ENCODE measurements at regions not wholly inside any gene's neighbourhood (a gene's known extent, or its start where the extent isn't known, plus 50 kb on each side); places are given as distances from the start of the nearest gene placed in this dataset.

DNA sequence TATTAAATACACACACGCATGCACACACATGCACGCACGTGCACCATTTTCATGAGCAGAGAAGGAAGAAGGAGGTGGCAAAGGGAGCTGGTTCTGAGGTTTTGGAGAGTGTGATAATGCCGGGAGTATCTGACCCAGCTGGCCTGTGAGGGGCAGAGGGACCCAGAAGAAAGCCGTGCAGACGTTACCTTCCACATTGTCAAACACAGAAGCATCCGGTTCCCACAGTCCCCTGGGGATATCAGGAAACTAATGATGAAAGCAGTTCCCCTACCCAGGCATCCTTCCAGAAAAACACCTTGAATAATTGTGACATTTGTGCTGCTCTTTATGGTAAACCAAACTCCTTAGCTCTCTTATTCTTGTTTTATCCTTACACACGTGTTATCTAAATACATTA is 85.7 kb upstream of the FAM180A start:
- no peak overlapping the region for H3K4me3 ChIP-seq (ENCODE audit: low read depth, low read length)
- ChIA-PET POLR2A (no interaction called here), CTCF (no interaction called here)
- intact Hi-C loops (cut with micrococcal nuclease; ENCODE audit: unreplicated experiment), result no loop called here
- TF ChIP-seq, protein P1, sequence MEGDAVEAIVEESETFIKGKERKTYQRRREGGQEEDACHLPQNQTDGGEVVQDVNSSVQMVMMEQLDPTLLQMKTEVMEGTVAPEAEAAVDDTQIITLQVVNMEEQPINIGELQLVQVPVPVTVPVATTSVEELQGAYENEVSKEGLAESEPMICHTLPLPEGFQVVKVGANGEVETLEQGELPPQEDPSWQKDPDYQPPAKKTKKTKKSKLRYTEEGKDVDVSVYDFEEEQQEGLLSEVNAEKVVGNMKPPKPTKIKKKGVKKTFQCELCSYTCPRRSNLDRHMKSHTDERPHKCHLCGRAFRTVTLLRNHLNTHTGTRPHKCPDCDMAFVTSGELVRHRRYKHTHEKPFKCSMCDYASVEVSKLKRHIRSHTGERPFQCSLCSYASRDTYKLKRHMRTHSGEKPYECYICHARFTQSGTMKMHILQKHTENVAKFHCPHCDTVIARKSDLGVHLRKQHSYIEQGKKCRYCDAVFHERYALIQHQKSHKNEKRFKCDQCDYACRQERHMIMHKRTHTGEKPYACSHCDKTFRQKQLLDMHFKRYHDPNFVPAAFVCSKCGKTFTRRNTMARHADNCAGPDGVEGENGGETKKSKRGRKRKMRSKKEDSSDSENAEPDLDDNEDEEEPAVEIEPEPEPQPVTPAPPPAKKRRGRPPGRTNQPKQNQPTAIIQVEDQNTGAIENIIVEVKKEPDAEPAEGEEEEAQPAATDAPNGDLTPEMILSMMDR (IDR thresholded peaks at IDR 0.05; ENCODE audit: insufficient read depth in 1 of 2, low read depth in 1 of 2, low read length in 1 of 2, severe bottlenecking in 1 of 2, unreplicated experiment in 1 of 2), result no peak
- no peak for DNase-seq
- no TSS peak for BruUV-seq (replicated peaks)
- Mint-ChIP-seq H3K4me3 (ENCODE audit: unreplicated experiment) (no peak overlapping the region), H3K27ac (ENCODE audit: unreplicated experiment) (peak overlapping the region; percentile 3), H3K27me3 (ENCODE audit: insufficient read depth, unreplicated experiment) (peaks cover 2% of the 10 kb centered on the region), H3K9me3 (ENCODE audit: unreplicated experiment) (no peaks in the 10 kb centered on the region), H3K36me3 (ENCODE audit: insufficient read depth, unreplicated experiment) (no peaks in the 10 kb centered on the region), H3K4me1 (ENCODE audit: low read depth, unreplicated experiment) (peaks cover 16% of the 10 kb centered on the region)
- peaks cover 8% of the 10 kb centered on the region for H3K4me1 ChIP-seq
- no peaks in the 10 kb centered on the region for H3K9me3 ChIP-seq
- no peaks in the 10 kb centered on the region for H3K36me3 ChIP-seq (ENCODE audit: control insufficient read depth, insufficient read depth, low read length)
- H3K27me3 ChIP-seq (replicated peaks; ENCODE audit: control insufficient read depth, insufficient read depth, low read length), result no peaks in the 10 kb centered on the region

DNA sequence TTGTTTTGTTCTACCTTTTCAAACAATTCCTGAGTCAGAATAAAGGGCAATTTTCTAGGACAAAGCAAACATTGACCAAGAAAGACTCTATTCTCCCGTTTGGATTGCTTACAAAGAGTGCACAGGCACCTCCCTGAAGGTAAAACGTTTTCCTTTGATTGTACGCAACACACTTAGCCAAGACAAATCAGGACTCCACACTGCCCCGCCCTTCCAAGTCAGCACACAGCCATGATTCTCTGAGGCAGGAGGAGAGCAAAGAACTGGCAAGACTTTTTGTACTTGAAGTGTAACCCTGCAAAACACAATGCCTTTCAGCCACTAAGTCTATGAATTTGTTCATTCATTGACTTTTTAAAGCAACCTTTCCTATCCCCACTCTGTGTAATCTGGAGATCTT is 85.0 kb upstream of the FAM180A start:
- Mint-ChIP-seq H3K9me3 (ENCODE audit: unreplicated experiment) (no peaks in the 10 kb centered on the region), H3K27me3 (ENCODE audit: insufficient read depth, unreplicated experiment) (peaks cover 2% of the 10 kb centered on the region), H3K36me3 (ENCODE audit: insufficient read depth, unreplicated experiment) (no peaks in the 10 kb centered on the region), H3K4me1 (ENCODE audit: low read depth, unreplicated experiment) (peaks cover 16% of the 10 kb centered on the region), H3K4me3 (ENCODE audit: unreplicated experiment) (no peak overlapping the region), H3K27ac (ENCODE audit: unreplicated experiment) (peak overlapping the region; percentile 3)
- no TSS peak for BruUV-seq (replicated peaks)
- ChIA-PET POLR2A (no interaction called here), CTCF (no interaction called here)
- intact Hi-C loops (cut with micrococcal nuclease; ENCODE audit: unreplicated experiment), result no loop called here
- peak in 1 of 2 experiments; percentile 9 for DNase-seq
- Histone ChIP-seq H3K9me3 (no peaks in the 10 kb centered on the region), H3K36me3 (ENCODE audit: control insufficient read depth, insufficient read depth, low read length) (no peaks in the 10 kb centered on the region), H3K4me3 (ENCODE audit: low read depth, low read length) (no peak overlapping the region), H3K4me1 (peaks cover 8% of the 10 kb centered on the region), H3K27me3 (replicated peaks; ENCODE audit: control insufficient read depth, insufficient read depth, low read length) (no peaks in the 10 kb centered on the region)
- TF ChIP-seq, protein P1 (IDR thresholded peaks at IDR 0.05; ENCODE audit: insufficient read depth in 1 of 2, low read depth in 1 of 2, low read length in 1 of 2, severe bottlenecking in 1 of 2, unreplicated experiment in 1 of 2), result no peak

DNA sequence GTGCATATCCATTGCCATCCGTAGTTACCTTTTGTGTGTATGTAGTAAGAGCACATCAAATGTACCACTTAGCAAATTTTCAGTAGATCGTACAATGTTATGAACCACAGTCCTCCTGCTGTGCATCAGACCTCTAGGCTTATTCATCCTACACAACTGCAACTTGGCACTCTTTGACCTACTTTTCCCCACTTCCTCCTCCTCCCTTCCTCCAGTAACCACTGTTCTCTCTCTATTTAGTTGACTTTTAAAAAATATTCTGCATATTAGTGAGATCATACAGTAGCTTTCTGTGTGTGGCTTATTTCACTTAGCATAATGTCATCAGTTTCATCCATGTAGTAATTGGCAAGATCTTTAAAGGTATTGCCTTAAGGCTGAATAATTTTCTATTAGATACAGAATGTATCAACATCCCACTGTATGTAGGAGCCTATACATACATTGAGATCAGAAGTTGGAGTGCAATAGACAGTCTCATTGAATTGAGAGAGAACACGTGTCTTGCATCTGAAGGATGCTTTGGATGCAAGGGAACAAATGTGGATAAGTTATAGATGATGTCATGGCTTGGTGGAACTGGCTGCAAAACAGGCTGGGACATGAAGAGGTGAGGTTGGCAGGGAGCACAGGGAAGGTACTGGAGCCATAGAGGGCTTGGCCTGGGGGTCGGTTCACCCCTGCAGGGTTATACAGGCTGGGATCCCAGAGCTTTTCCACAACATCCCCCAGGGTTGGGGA is 83.0 kb upstream of the FAM180A start:
- no peak overlapping the region for H3K4me3 Mint-ChIP-seq (ENCODE audit: unreplicated experiment)
- intact Hi-C loops (cut with micrococcal nuclease; ENCODE audit: unreplicated experiment), result no loop called here
- H3K27ac Mint-ChIP-seq (ENCODE audit: unreplicated experiment), result no peak overlapping the region
- peaks cover 27% of the 10 kb centered on the region for H3K4me1 Mint-ChIP-seq (ENCODE audit: low read depth, unreplicated experiment)
- ChIA-PET POLR2A (no interaction called here), CTCF (no interaction called here)
- BruUV-seq (replicated peaks), result no TSS peak
- Histone ChIP-seq H3K27me3 (replicated peaks; ENCODE audit: control insufficient read depth, insufficient read depth, low read length) (no peaks in the 10 kb centered on the region), H3K36me3 (ENCODE audit: control insufficient read depth, insufficient read depth, low read length) (no peaks in the 10 kb centered on the region), H3K4me1 (peaks cover 20% of the 10 kb centered on the region), H3K9me3 (no peaks in the 10 kb centered on the region), H3K4me3 (ENCODE audit: low read depth, low read length) (no peak overlapping the region)
- no peaks in the 10 kb centered on the region for H3K36me3 Mint-ChIP-seq (ENCODE audit: insufficient read depth, unreplicated experiment)
- TF ChIP-seq, protein P1 (IDR thresholded peaks at IDR 0.05; ENCODE audit: insufficient read depth in 1 of 2, low read depth in 1 of 2, low read length in 1 of 2, severe bottlenecking in 1 of 2, unreplicated experiment in 1 of 2), result no peak
- no peaks in the 10 kb centered on the region for H3K9me3 Mint-ChIP-seq (ENCODE audit: unreplicated experiment)
- peaks cover 2% of the 10 kb centered on the region for H3K27me3 Mint-ChIP-seq (ENCODE audit: insufficient read depth, unreplicated experiment)
- no peak for DNase-seq

All from Caco-2 (cell line).